ACHN (cell line): ENCODE measurements at regions not wholly inside any gene's neighbourhood (a gene's known extent, or its start where the extent isn't known, plus 50 kb on each side); places are given as distances from the start of the nearest gene placed in this dataset.

Experiments
- DNase-seq: peaks from one replicate; pipeline ENCODE4 v3.0.0-alpha.2; 2015
- in situ Hi-C: cut with HindIII; loops from 2 replicates; pipeline ENCODE4 v1.10.0; 2017; ENCODE audit warnings: low sequenced_read_pairs, low pct_ligation_motif_present, low pct_unique_long_range_greater_than_20kb

DNA sequence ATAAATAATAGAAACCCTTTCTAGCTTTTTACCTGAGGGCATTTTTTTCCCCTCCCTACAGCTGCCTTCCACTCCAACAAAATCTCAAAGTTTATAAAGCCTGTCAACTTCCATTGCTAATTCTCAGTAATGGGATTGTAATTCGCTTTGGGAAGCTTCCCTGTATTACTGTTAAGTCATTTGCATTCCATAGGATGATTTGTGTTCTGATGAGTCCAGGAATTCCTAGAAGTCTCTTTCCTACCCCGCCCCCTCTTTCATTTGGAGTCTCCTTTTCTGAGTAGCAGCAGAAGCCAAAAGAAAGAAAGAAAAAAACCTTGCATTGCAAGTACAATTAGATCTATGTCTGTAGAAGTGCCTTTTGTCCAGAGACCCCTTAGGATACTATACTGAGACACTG lies 1033.3 kb downstream of the IGSF11 start:
- in situ Hi-C loops, result no loop called here
- no peak for DNase-seq

DNA sequence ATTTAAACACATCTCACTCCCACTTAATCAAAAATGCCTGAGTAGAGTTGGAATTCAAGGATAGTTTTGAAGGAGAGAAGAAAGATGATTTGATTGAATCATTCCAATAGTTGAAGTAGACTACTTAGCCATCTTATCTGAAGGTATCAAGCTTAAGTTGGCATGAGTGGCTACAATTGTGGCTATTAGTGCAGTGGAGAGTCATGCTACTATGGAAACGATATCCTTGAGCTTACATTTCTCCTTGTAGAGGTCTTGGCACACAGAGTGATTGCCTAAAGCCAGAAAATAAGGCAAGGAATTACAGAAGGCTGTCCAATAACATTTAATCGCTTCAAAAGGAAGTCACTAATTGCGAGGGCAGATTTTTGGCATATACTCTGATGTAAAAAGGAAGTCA lies 1022.7 kb downstream of the IGSF11 start:
- in situ Hi-C loops, result no loop called here
- DNase-seq, result no peak

DNA sequence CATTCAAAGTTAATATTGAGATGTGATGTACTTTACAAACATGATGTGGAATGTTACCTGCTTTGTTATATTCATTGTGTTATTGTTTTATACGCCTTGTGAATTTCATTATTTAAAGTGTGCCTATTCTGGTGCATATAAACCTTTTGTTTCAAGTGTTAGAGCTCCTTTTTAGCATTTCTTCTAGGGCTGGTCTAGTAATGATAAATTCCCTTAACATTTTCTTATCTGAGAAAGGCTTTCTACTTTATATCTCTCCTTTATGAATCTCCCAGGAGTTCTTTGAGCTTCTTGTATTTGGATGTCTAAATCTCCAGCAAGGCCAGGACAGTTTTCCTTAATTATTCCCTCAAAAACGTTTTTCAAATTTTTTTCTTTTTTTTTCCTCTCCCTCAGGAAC lies 1005.6 kb downstream of the IGSF11 start:
- in situ Hi-C loops, result no loop called here
- DNase-seq, result no peak

DNA sequence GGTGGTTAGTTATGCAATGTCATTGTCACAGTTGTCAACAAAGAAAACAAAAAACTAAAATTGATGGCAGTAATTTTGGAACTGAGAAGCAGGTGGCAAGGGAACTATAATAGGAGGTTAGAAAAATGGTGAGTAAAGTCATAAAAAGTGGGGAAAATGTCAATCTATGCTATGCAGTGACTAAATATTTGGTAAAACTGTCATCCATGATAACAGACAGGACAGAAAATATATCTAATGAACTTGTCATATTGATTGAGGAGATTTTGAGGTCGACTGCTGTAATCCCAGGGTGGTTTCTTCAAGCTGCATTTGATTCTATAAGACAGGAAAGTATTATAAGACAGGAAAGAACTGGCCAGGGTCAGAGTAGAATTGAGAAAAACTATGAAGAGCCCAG lies 998.4 kb downstream of the IGSF11 start:
- no peak for DNase-seq
- in situ Hi-C loops, result no loop called here

DNA sequence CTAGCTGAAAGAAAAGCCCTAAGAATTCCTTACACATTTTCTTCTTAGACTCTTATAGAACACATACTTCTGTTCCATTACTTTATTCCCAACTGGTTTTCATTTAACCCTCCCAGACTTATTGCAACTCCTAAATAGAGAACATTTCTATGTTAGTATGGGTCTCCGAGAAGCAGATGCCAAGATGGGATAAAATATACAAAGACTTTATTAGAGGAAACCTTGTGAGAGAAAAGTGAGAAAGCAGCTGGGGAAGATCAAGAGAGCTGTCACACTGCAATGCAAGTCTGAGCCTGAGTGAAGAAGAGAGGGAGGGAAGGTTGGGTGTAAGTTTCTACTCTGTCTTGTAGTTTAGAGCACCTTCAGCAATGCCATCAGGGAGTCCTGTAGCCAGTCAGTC lies 979.3 kb downstream of the IGSF11 start:
- no peak for DNase-seq
- in situ Hi-C loops, result no loop called here

DNA sequence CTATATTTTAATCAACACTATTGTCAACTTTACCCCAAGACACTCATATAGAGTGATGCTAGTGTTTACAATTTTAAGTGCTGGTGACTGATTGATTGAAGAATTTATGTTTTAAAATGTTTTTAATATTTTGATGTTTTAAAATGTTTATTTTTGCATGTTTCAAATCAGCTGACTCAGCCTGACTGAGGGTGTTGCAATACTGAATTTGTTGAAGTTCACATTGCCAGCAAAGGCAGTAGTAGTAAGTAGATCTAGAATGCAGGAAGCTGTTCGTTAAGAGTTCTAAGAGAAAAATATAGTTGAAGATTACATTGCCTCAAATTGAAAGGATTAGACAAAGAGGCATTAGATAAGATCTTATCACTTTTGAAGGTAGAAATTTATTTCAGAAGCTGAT lies 977.6 kb downstream of the IGSF11 start:
- in situ Hi-C loops, result no loop called here
- no peak for DNase-seq

- DNase-seq, result no peak
- in situ Hi-C loops, result no loop called here
Observed at GRCh38 chr3:118059096-118059495, 975.5 kb downstream of the IGSF11 start.

GRCh38 chr3:118067439-118067838 lies 967.2 kb downstream of the IGSF11 start:
- no peak for DNase-seq
- in situ Hi-C loops, result no loop called here

DNA sequence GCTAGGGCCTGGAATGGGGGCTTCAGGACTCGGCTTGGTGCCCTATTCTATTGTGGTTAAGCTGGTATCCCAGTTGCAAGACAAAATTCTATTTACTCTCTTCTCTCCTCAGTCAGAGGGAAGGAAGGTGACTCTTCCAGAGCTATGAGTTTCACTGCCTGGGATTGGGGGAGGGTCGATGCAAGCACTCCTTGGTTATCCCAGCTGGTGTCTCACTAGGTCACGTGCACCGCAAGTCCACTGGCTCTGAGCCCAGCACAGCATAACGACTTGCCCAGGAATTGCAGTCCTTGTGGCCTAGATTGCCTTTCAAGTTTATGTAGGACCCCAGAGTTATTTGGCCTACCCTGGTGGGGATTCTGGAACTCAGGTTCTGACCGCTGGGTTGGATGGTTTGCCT lies 958.8 kb downstream of the IGSF11 start:
- DNase-seq, result no peak
- in situ Hi-C loops, result no loop called here

GRCh38 chr3:118077332-118077731 lies 957.3 kb downstream of the IGSF11 start:
- no peak for DNase-seq
- in situ Hi-C loops, result no loop called here

DNA sequence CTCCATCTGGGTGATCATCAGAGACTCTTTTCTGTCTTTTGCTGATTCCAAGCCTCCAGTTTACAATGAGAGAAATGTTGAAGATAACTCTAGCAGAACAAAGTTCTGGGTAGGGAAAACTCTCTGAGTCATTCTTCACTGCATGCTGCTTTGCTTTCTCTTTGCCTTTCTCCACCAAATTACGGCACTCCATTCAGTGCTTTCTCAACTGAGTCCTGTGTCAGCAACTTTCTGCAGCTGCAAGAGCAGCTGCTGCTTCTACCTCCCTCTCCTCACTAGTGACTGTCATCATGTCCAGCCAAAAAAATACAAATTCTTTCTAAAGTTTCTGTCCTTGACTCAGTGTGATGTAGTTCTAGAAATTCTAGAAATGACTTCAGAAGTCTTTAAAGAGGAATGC lies 953.8 kb downstream of the IGSF11 start:
- in situ Hi-C loops, result no loop called here
- DNase-seq, result no peak

DNA sequence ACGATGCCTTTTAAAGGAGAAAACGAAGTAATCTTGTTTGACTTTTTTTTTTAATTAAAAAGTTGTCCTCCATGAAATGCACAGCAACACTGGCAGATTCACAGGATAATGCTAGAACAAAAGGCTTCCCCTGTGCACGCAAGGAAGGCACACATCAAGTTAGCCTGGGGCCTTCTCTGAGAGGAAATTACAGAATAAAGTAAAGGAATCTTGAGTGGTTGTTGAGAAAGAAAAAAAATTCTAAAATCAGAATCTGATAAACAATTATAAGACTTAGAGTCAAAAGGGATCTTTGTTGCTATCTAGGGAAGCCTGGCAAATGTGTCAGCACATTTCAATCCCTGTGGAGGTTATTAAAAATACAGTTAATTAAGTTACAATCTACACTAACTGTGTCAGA lies 946.0 kb downstream of the IGSF11 start:
- no peak for DNase-seq
- in situ Hi-C loops, result no loop called here

DNA sequence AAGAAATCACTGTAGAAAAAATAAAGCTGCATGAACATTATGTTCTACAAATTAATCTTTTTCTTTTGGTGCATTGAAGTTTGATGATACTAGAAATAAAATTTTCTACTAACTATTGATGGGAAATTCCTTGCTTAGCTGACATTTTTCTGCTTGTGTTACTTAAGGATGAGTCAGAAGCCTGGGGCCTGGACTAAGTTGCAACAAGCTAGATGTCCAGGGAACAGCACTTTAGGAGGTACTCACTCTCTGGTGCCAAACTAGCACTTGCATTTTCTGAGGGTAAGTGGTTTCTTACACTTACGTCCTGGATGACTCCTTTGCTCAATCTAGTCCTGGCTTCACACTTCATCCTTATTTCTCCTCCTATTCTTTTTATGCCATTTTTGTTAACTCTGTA lies 945.1 kb downstream of the IGSF11 start:
- in situ Hi-C loops, result no loop called here
- DNase-seq, result no peak

DNA sequence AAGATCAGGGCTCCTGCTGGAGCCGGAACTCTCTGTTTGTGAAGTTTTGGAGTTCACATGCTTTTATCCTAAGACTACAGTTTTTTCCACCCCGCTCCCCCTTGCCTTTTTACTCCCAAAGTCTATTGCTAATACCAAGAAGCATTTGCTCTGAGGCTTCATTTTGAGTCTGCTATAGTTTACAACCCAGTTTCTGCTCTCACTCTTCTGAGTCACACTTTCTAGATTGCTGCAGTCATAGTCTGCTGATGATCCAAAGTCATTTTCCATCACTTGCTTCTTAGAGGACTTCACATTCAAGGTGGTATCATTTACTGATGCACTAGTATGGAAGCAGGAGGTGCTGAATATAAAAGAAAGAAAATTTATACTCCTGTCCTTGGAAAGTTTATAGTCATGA lies 937.4 kb downstream of the IGSF11 start:
- DNase-seq, result no peak
- in situ Hi-C loops, result no loop called here

DNA sequence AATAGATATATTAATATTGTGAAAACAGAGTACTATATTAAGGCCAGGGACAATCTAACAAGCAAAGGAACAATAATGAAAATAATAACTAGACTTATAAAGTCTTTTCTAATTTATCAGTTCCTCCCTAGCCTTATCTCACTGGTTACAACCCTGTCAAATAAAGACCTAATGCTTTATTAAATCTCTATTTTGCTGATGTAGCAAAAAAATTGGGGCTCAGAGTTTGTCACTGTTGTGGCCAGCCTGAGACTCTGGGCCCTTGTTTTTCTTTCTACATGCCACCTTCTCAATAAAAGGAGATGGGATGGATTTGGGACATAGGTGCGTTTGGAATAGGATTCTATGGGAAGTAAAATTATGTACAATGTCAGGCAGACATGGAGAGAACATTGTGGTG lies 937.0 kb downstream of the IGSF11 start:
- in situ Hi-C loops, result no loop called here
- no peak for DNase-seq

DNA sequence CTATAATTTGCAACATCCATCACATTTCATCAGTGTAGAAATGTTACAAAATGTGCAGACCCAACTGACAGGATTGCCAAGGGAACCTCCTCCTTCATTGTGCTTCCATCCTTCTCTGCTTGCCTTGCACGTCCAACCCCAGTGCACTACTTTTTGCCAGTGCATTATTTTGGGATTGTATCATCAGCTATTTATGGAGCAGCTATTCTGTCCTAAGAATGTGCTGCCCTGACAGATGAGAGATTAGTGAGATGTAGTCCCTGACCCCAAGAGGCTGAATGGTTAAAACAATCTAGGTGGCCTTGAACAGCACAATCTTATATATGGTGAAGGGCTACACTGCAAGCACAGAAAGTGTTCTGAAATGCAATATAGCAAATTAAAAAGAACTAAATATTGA lies 935.8 kb downstream of the IGSF11 start:
- no peak for DNase-seq
- in situ Hi-C loops, result no loop called here

DNA sequence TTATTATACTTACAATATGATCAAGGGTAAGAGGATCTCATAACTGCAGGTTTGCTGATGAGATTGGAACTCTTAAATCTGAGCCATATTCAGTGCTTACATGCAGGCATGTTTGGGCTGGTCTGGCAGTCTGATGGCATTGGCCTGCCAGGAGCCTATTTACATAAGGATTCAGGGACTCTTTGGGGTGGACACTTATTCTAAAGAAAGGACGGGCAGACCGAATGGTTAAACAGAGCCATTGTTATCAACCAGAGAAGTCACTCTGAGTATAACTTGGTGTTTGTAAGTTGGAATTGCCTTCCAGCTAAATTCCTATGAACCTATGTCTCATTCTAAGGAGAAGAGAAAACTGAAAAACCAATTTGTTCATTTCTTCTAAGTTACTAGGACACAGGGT lies 932.8 kb downstream of the IGSF11 start:
- in situ Hi-C loops, result no loop called here
- no peak for DNase-seq

GRCh38 chr3:118102737-118103136 lies 931.9 kb downstream of the IGSF11 start:
- in situ Hi-C loops, result no loop called here
- DNase-seq, result no peak

GRCh38 chr3:118108201-118108600 lies 926.4 kb downstream of the IGSF11 start:
- no peak for DNase-seq
- in situ Hi-C loops, result no loop called here

GRCh38 chr3:118108769-118109168 lies 925.9 kb downstream of the IGSF11 start:
- DNase-seq, result no peak
- in situ Hi-C loops, result no loop called here

DNA sequence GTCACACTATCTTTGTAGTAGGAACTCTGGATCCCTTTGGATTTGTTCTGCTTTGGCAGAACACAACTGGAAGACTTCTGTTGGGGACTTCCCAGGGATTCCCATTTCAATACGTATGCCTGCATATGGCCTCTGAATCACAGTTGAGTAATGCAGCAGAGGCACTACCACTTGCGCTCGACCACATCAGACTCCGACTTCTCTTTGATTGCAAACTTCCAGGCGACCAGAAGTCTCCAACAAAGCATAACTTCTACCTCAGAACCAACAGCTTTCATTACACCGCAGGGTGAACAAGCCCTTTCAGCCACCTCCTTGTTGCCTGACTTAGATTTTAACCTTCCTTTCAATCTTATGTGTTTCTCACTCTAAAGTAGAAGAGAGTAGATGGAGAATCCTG lies 924.4 kb downstream of the IGSF11 start:
- in situ Hi-C loops, result no loop called here

GRCh38 chr3:118116991-118117390 lies 917.7 kb downstream of the IGSF11 start:
- in situ Hi-C loops, result no loop called here

More for the DNA sequence above, 924.4 kb downstream of the IGSF11 start:
- no peak for DNase-seq

More at GRCh38 chr3:118116991-118117390, 917.7 kb downstream of the IGSF11 start:
- DNase-seq, result no peak
